Stimulated activated CD8-positive, alpha-beta memory T cell treated with anti-CD3 and anti-CD28 coated beads, Interleukin-2, amount 100 ng/mL, for 48 hours (primary cell): ENCODE measurements at regions not wholly inside any gene's neighbourhood (a gene's known extent, or its start where the extent isn't known, plus 50 kb on each side); places are given as distances from the start of the nearest gene placed in this dataset.
A peak's percentile ranks its signal among the peaks of the same experiment; 100 is the strongest.

Experiments
- DNase-seq, 2 donors: peaks; one replicate each; pipeline ENCODE4 v3.0.0-alpha.2; 2020; ENCODE audit warnings: low read depth in 2 of 2

GRCh38 chr3:113096188-113096892 lies 105.6 kb downstream of the GTPBP8 start:
- no peak for DNase-seq

GRCh38 chr3:113097960-113098447 lies 107.2 kb downstream of the GTPBP8 start:
- no peak for DNase-seq

- DNase-seq = no peak
These were observed 109.3 kb downstream of the GTPBP8 start for GRCh38 chr3:113100063-113100462.

GRCh38 chr3:113103588-113103987 lies 107.8 kb upstream of the BOC start:
- no peak for DNase-seq

GRCh38 chr3:113104357-113105092 lies 106.8 kb upstream of the BOC start:
- no peak for DNase-seq

GRCh38 chr3:113105093-113105449 lies 106.3 kb upstream of the BOC start:
- no peak for DNase-seq

GRCh38 chr3:113105966-113106660 lies 105.2 kb upstream of the BOC start:
- no peak for DNase-seq

- DNase-seq = no peak
These were observed 101.1 kb upstream of the BOC start for GRCh38 chr3:113110267-113110666.

- DNase-seq = peak in 1 of 2 donors; percentile 7
These were observed 100.2 kb upstream of the BOC start for GRCh38 chr3:113111011-113111707.

- DNase-seq = no peak
These were observed 98.0 kb upstream of the BOC start for GRCh38 chr3:113113361-113113760.

GRCh38 chr3:113117511-113118234 lies 93.7 kb upstream of the BOC start:
- DNase-seq = no peak

- no peak for DNase-seq
These were observed 93.0 kb upstream of the BOC start for GRCh38 chr3:113118336-113118735.

- DNase-seq = no peak
These were observed 87.0 kb upstream of the BOC start for GRCh38 chr3:113124256-113124830.

GRCh38 chr3:113125951-113126350 lies 85.4 kb upstream of the BOC start:
- DNase-seq = no peak

GRCh38 chr3:113128386-113129015 lies 82.9 kb upstream of the BOC start:
- no peak for DNase-seq

GRCh38 chr3:113129168-113129567 lies 82.2 kb upstream of the BOC start:
- DNase-seq = no peak

- no peak for DNase-seq
These were observed 78.8 kb upstream of the BOC start for GRCh38 chr3:113132571-113132996.

- DNase-seq = no peak
These were observed 78.2 kb upstream of the BOC start for GRCh38 chr3:113133140-113133539.

- no peak for DNase-seq
These were observed 75.3 kb upstream of the BOC start for GRCh38 chr3:113136071-113136470.

GRCh38 chr3:113136544-113136943 lies 74.8 kb upstream of the BOC start:
- DNase-seq = no peak
